ENCODE measurements at regions not wholly inside any gene's neighbourhood (a gene's known extent, or its start where the extent isn't known, plus 50 kb on each side); places are given as distances from the start of the nearest gene placed in this dataset.

GRCh38 chr15:91456251-91456718, 356.2 kb downstream of the SV2B start:
- Mint-ChIP-seq H3K36me3 (ENCODE audit: insufficient read depth, unreplicated experiment) (no peaks in the 10 kb centered on the region), H3K27ac (ENCODE audit: unreplicated experiment) (no peak overlapping the region), H3K9me3 (ENCODE audit: unreplicated experiment) (peaks cover 10% of the 10 kb centered on the region), H3K27me3 (ENCODE audit: insufficient read depth, unreplicated experiment) (peaks cover 13% of the 10 kb centered on the region), H3K4me1 (ENCODE audit: low read depth, unreplicated experiment) (no peaks in the 10 kb centered on the region), H3K4me3 (ENCODE audit: unreplicated experiment) (no peak overlapping the region)
- Histone ChIP-seq H3K4me1 (no peaks in the 10 kb centered on the region), H3K9me3 (no peaks in the 10 kb centered on the region), H3K36me3 (ENCODE audit: control insufficient read depth, insufficient read depth, low read length) (no peaks in the 10 kb centered on the region), H3K27me3 (replicated peaks; ENCODE audit: control insufficient read depth, insufficient read depth, low read length) (no peaks in the 10 kb centered on the region), H3K4me3 (ENCODE audit: low read depth, low read length) (no peak overlapping the region)
- no TSS peak for BruUV-seq (replicated peaks)
- no peak for DNase-seq
- ChIA-PET POLR2A (no interaction called here), CTCF (no interaction called here)
- no peak for TF ChIP-seq CTCF (IDR thresholded peaks at IDR 0.05; ENCODE audit: insufficient read depth in 1 of 2, low read depth in 1 of 2, low read length in 1 of 2, severe bottlenecking in 1 of 2, unreplicated experiment in 1 of 2)
- intact Hi-C loops (cut with micrococcal nuclease; ENCODE audit: unreplicated experiment) = no loop called here

DNA sequence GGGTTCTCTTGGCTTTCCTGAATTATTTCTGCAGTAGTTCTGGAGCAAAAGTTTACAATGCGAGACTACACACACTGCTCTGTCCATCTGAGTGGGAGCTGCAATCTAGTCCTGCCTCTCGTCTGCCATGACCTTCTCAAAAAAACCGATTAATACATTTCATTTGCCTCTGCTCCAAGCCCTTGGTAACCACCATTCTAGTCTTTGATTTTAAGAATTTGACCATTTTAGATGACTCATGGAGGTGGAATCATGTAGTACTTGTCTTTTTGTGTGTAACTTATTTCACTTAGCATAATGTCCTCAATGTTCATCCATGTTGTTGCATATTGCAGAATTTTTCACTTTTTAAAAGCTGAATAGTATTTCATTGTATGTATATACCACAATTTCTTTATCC, 356.9 kb downstream of the SV2B start:
- Mint-ChIP-seq H3K4me3 (ENCODE audit: unreplicated experiment) (no peak overlapping the region), H3K27me3 (ENCODE audit: insufficient read depth, unreplicated experiment) (peaks cover 13% of the 10 kb centered on the region), H3K9me3 (ENCODE audit: unreplicated experiment) (peaks cover 10% of the 10 kb centered on the region), H3K27ac (ENCODE audit: unreplicated experiment) (no peak overlapping the region), H3K4me1 (ENCODE audit: low read depth, unreplicated experiment) (no peaks in the 10 kb centered on the region), H3K36me3 (ENCODE audit: insufficient read depth, unreplicated experiment) (no peaks in the 10 kb centered on the region)
- intact Hi-C loops (cut with micrococcal nuclease; ENCODE audit: unreplicated experiment) = no loop called here
- Histone ChIP-seq H3K4me3 (ENCODE audit: low read depth, low read length) (no peak overlapping the region), H3K4me1 (no peaks in the 10 kb centered on the region), H3K9me3 (no peaks in the 10 kb centered on the region), H3K27me3 (replicated peaks; ENCODE audit: control insufficient read depth, insufficient read depth, low read length) (no peaks in the 10 kb centered on the region), H3K36me3 (ENCODE audit: control insufficient read depth, insufficient read depth, low read length) (no peaks in the 10 kb centered on the region)
- BruUV-seq (replicated peaks) = no TSS peak
- no peak for DNase-seq
- TF ChIP-seq CTCF (IDR thresholded peaks at IDR 0.05; ENCODE audit: insufficient read depth in 1 of 2, low read depth in 1 of 2, low read length in 1 of 2, severe bottlenecking in 1 of 2, unreplicated experiment in 1 of 2) = no peak
- CTCF ChIA-PET = no interaction called here
- POLR2A ChIA-PET = no interaction called here

- Histone ChIP-seq H3K36me3 (ENCODE audit: control insufficient read depth, insufficient read depth, low read length) (no peaks in the 10 kb centered on the region), H3K4me3 (ENCODE audit: low read depth, low read length) (no peak overlapping the region), H3K27me3 (replicated peaks; ENCODE audit: control insufficient read depth, insufficient read depth, low read length) (no peaks in the 10 kb centered on the region), H3K9me3 (no peaks in the 10 kb centered on the region), H3K4me1 (no peaks in the 10 kb centered on the region)
- H3K4me3 Mint-ChIP-seq (ENCODE audit: unreplicated experiment) = no peak overlapping the region
- no peaks in the 10 kb centered on the region for H3K9me3 Mint-ChIP-seq (ENCODE audit: unreplicated experiment)
- ChIA-PET POLR2A (no interaction called here), CTCF (no interaction called here)
- H3K36me3 Mint-ChIP-seq (ENCODE audit: insufficient read depth, unreplicated experiment) = no peaks in the 10 kb centered on the region
- intact Hi-C loops (cut with micrococcal nuclease; ENCODE audit: unreplicated experiment) = no loop called here
- H3K27ac Mint-ChIP-seq (ENCODE audit: unreplicated experiment) = no peak overlapping the region
- BruUV-seq (replicated peaks) = no TSS peak
- no peak for DNase-seq
- H3K4me1 Mint-ChIP-seq (ENCODE audit: low read depth, unreplicated experiment) = no peaks in the 10 kb centered on the region
- TF ChIP-seq CTCF (IDR thresholded peaks at IDR 0.05; ENCODE audit: insufficient read depth in 1 of 2, low read depth in 1 of 2, low read length in 1 of 2, severe bottlenecking in 1 of 2, unreplicated experiment in 1 of 2) = no peak
- peaks cover 3% of the 10 kb centered on the region for H3K27me3 Mint-ChIP-seq (ENCODE audit: insufficient read depth, unreplicated experiment)
Measured at GRCh38 chr15:91461377-91461776, 361.3 kb downstream of the SV2B start.
